Ovary (tissue), 7 donors: ENCODE measurements at regions not wholly inside any gene's neighbourhood (a gene's known extent, or its start where the extent isn't known, plus 50 kb on each side); places are given as distances from the start of the nearest gene placed in this dataset.

Experiments
- DNase-seq, 5 donors: peaks; one replicate each; pipeline ENCODE4 v3.0.0-alpha.2; 2019 to 2020
- H3K27ac ChIP-seq, 2 donors: fragments of 200-600 bp; one replicate each; pipeline versions ENCODE4 v1.5.1 to v1.8.0; 2019 to 2022
- H3K27me3 ChIP-seq: fragments of 200-600 bp; one replicate; pipeline ENCODE4 v1.8.0; 2022
- H3K36me3 ChIP-seq: fragments of 200-600 bp; sonication (generic); one replicate; pipeline ENCODE4 v1.5.1; 2019
- H3K4me1 ChIP-seq: one replicate; pipeline ENCODE4 v1.8.1; 2013; ENCODE audit warnings: mild to moderate bottlenecking, moderate library complexity; ENCODE audit not compliant: insufficient read depth
- H3K4me3 ChIP-seq: fragments of 200-600 bp; sonication (generic); one replicate; pipeline ENCODE4 v1.5.1; 2017
- H3K9me3 ChIP-seq, 2 donors: fragments of 200-600 bp in 1 of 2; sonication (generic) in 1 of 2; one replicate each; pipeline versions ENCODE4 v1.5.1 to v1.8.1; 2013 to 2019; ENCODE audit warnings: mild to moderate bottlenecking in 1 of 2, moderate library complexity in 1 of 2
- CTCF ChIP-seq, 3 donors: fragments of 450-650 bp in 2 of 3; fragments of 200-600 bp in 1 of 3; IDR thresholded peaks; one replicate each; pipeline versions ENCODE4 v1.5.1 to v1.8.0; 2016 to 2022; ENCODE audit warnings: antibody characterized with exemption in 3 of 3, mild to moderate bottlenecking in 1 of 3
- EP300 ChIP-seq: sonication (generic); formaldehyde crosslinking; IDR thresholded peaks from one replicate; pipeline ENCODE4 v1.6.1; 2017; ENCODE audit warnings: antibody characterized with exemption
- POLR2A ChIP-seq: fragments of 450-650 bp; IDR thresholded peaks from one replicate; pipeline ENCODE4 v1.6.1; 2017; ENCODE audit warnings: antibody characterized with exemption, mild to moderate bottlenecking, moderate library complexity
- WGBS, 3 donors: extraction: QIAGEN DNeasy Blood & Tissue Kit in 1 of 3; methylation state at CpG; one replicate each; pipeline versions ENCODE4 v1.1.5 to v1.1.7; 2013 to 2017; 5-methylcytosine and 5-hydroxymethylcytosine counted together
- intact Hi-C, 4 donors: fragments of 100-400 bp; cut with DNase I; formaldehyde crosslinking; loops; one replicate each; pipeline versions ENCODE4 v1.11.0 to v1.15.1; 2022 to 2023
- donor health status: DM: no; HTN: no; CAD: no; lungs with moderate emphysema.
- donor health status: DM: no; HTN: no; CAD: no.
- donor health status: Bipolar disorder and iron deficiency.
- donor health status: DM: no; HTN: no; CAD: no.
- donor health status: DM: yes; HTN: yes; CAD: no.

GRCh38 chr5:6877986-6878828, 165.0 kb downstream of the TENT4A start:
- H3K27me3 ChIP-seq, result no peaks in the 10 kb centered on the region
- no peak overlapping the region for H3K4me3 ChIP-seq
- DNase-seq, result no peak
- H3K9me3 ChIP-seq, result no peaks in the 10 kb centered on the region
- WGBS, 3 donors, result 72 to 85% (median 79%) methylated on average over 13 of the region's 13 CpGs
- TF ChIP-seq POLR2A (no peak), CTCF (IDR thresholded peaks at IDR 0.05) (no peak), EP300 (no peak)
- no peak overlapping the region for H3K27ac ChIP-seq
- intact Hi-C loops, result no loop called here
- H3K4me1 ChIP-seq, result no peaks in the 10 kb centered on the region
- H3K36me3 ChIP-seq, result no peaks in the 10 kb centered on the region

GRCh38 chr5:6885581-6885980, 172.3 kb downstream of the TENT4A start:
- TF ChIP-seq EP300 (no peak), POLR2A (no peak), CTCF (IDR thresholded peaks at IDR 0.05) (no peak)
- DNase-seq, result no peak
- H3K9me3 ChIP-seq, result no peaks in the 10 kb centered on the region
- WGBS, 3 donors, result 82 to 88% (median 88%) methylated on average over 2 of the region's 2 CpGs
- H3K27ac ChIP-seq, result no peak overlapping the region
- no peaks in the 10 kb centered on the region for H3K36me3 ChIP-seq
- intact Hi-C loops, result no loop called here
- no peaks in the 10 kb centered on the region for H3K27me3 ChIP-seq
- no peak overlapping the region for H3K4me3 ChIP-seq
- no peaks in the 10 kb centered on the region for H3K4me1 ChIP-seq

GRCh38 chr5:6886866-6887265, 173.6 kb downstream of the TENT4A start:
- no peak for DNase-seq
- no peaks in the 10 kb centered on the region for H3K36me3 ChIP-seq
- no peaks in the 10 kb centered on the region for H3K27me3 ChIP-seq
- TF ChIP-seq CTCF (IDR thresholded peaks at IDR 0.05) (no peak), EP300 (no peak), POLR2A (no peak)
- H3K27ac ChIP-seq, result no peak overlapping the region
- H3K4me3 ChIP-seq, result no peak overlapping the region
- WGBS, 3 donors, result 60 to 68% (median 67%) methylated on average over 3 of the region's 3 CpGs
- intact Hi-C loops, result no loop called here
- no peaks in the 10 kb centered on the region for H3K9me3 ChIP-seq
- no peaks in the 10 kb centered on the region for H3K4me1 ChIP-seq

- WGBS, 3 donors, result 77 to 87% (median 86%) methylated on average over 1 of the region's 1 CpG
- intact Hi-C loops, result no loop called here
- H3K36me3 ChIP-seq, result no peaks in the 10 kb centered on the region
- no peaks in the 10 kb centered on the region for H3K9me3 ChIP-seq
- no peak overlapping the region for H3K27ac ChIP-seq
- H3K27me3 ChIP-seq, result no peaks in the 10 kb centered on the region
- H3K4me3 ChIP-seq, result no peak overlapping the region
- no peak for DNase-seq
- TF ChIP-seq CTCF (IDR thresholded peaks at IDR 0.05) (no peak), POLR2A (no peak), EP300 (no peak)
- no peaks in the 10 kb centered on the region for H3K4me1 ChIP-seq
These were observed 175.8 kb downstream of the TENT4A start for GRCh38 chr5:6889030-6889429.
